GM23248 (cell line): ENCODE measurements at regions not wholly inside any gene's neighbourhood (a gene's known extent, or its start where the extent isn't known, plus 50 kb on each side); places are given as distances from the start of the nearest gene placed in this dataset.
A peak's percentile ranks its signal among the peaks of the same experiment; 100 is the strongest.

Source experiments
- DNase-seq: peaks from one replicate; pipeline ENCODE4 v3.0.0-alpha.2; 2015
- H2AFZ ChIP-seq: fragments of 200-600 bp; sonication (generic); 2 replicates; pipeline ENCODE4 v1.6.1; 2016; ENCODE audit warnings: antibody characterized with exemption
- H3F3A ChIP-seq: fragments of 200-600 bp; sonication (generic); 2 replicates; pipeline ENCODE4 v1.6.1; 2016; ENCODE audit warnings: mild to moderate bottlenecking, antibody characterized with exemption, mixed run types; ENCODE audit not compliant: insufficient read depth
- H3K27ac ChIP-seq: fragments of 200-600 bp; sonication (generic); 2 replicates; pipeline ENCODE4 v1.5.1; 2016; ENCODE audit warnings: mild to moderate bottlenecking
- H3K27me3 ChIP-seq: fragments of 200-600 bp; sonication (generic); replicated peaks from 2 replicates; pipeline ENCODE4 v1.6.1; 2016; ENCODE audit warnings: mild to moderate bottlenecking; ENCODE audit not compliant: insufficient read depth
- H3K36me3 ChIP-seq: fragments of 200-600 bp; sonication (generic); 2 replicates; pipeline ENCODE4 v1.6.1; 2016; ENCODE audit warnings: low read depth, mild to moderate bottlenecking
- H3K4me1 ChIP-seq: fragments of 200-600 bp; sonication (generic); 2 replicates; pipeline ENCODE4 v1.6.1; 2016; ENCODE audit warnings: mild to moderate bottlenecking; ENCODE audit not compliant: insufficient read depth
- H3K4me2 ChIP-seq: fragments of 200-600 bp; sonication (generic); one replicate; pipeline ENCODE4 v1.6.1; 2016; ENCODE audit warnings: mild to moderate bottlenecking; ENCODE audit not compliant: unreplicated experiment
- H3K4me3 ChIP-seq: fragments of 200-600 bp; sonication (generic); 2 replicates; pipeline ENCODE4 v1.5.1; 2016; ENCODE audit warnings: mild to moderate bottlenecking
- H3K79me2 ChIP-seq: fragments of 200-600 bp; sonication (generic); 2 replicates; pipeline ENCODE4 v1.6.1; 2016; ENCODE audit warnings: mild to moderate bottlenecking; ENCODE audit not compliant: insufficient read depth
- H3K9ac ChIP-seq: fragments of 200-600 bp; sonication (generic); 2 replicates; pipeline ENCODE4 v1.6.1; 2016; ENCODE audit warnings: mild to moderate bottlenecking
- H3K9me2 ChIP-seq: fragments of 200-600 bp; sonication (generic); 2 replicates; pipeline ENCODE4 v1.6.1; 2016; ENCODE audit warnings: mixed run types, mild to moderate bottlenecking, moderate library complexity; ENCODE audit not compliant: insufficient read depth
- H3K9me3 ChIP-seq: fragments of 200-600 bp; sonication (generic); one replicate; pipeline ENCODE4 v1.6.1; 2017; ENCODE audit warnings: low read depth
- H4K20me1 ChIP-seq: fragments of 200-600 bp; sonication (generic); 2 replicates; pipeline ENCODE4 v1.6.0; 2016; ENCODE audit not compliant: insufficient read depth
- EZH2 ChIP-seq: fragments of 200-600 bp; sonication (generic); IDR thresholded peaks from 2 replicates; pipeline ENCODE4 v1.6.1; 2018; ENCODE audit warnings: antibody characterized with exemption, mild to moderate bottlenecking; ENCODE audit not compliant: insufficient read depth, poor library complexity, severe bottlenecking
- EZH2phosphoT487 ChIP-seq: fragments of 200-600 bp; sonication (generic); IDR thresholded peaks from 2 replicates; pipeline ENCODE4 v1.6.1; 2018; ENCODE audit warnings: antibody characterized with exemption, moderate library complexity, mild to moderate bottlenecking, low read depth; ENCODE audit not compliant: insufficient read depth
- WGBS, 2 experiments: methylation state at CpG; one replicate each; pipeline ENCODE4 v1.1.6; 2015 to 2017; ENCODE audit warnings: low lambda C conversion rate in 2 of 2, low coverage in 1 of 2; ENCODE audit errors: missing lambda C conversion rate in 2 of 2; 5-methylcytosine and 5-hydroxymethylcytosine counted together
- in situ Hi-C: fragments of 300-500 bp; cut with MboI; formaldehyde crosslinking; loops from 2 replicates; pipeline ENCODE4 v1.15.0; 2020

GRCh38 chr6:144460327-144461095 lies 175.4 kb downstream of the UTRN start:
- 86% methylated on average over 5 of the region's 5 CpGs for WGBS, 2 experiments
- H3K27ac ChIP-seq = no peak overlapping the region
- no peaks in the 10 kb centered on the region for H4K20me1 ChIP-seq
- no peaks in the 10 kb centered on the region for H3K9me3 ChIP-seq
- in situ Hi-C loops = no loop called here
- no peak for DNase-seq
- H2AFZ ChIP-seq = no peak overlapping the region
- H3K79me2 ChIP-seq = no peaks in the 10 kb centered on the region
- no peak overlapping the region for H3K9ac ChIP-seq
- no peaks in the 10 kb centered on the region for H3K27me3 ChIP-seq
- H3K4me2 ChIP-seq = no peak overlapping the region
- H3F3A ChIP-seq = peaks cover 4% of the 10 kb centered on the region; the same call in 1 of the 2 replicates
- no peak for TF ChIP-seq EZH2
- no peak for TF ChIP-seq EZH2phosphoT487
- H3K36me3 ChIP-seq = peaks cover 59% of the 10 kb centered on the region
- no peak overlapping the region for H3K4me3 ChIP-seq
- no peaks in the 10 kb centered on the region for H3K4me1 ChIP-seq
- no peaks in the 10 kb centered on the region for H3K9me2 ChIP-seq

- H3F3A ChIP-seq = peaks cover 4% of the 10 kb centered on the region; the same call in 1 of the 2 replicates
- H4K20me1 ChIP-seq = no peaks in the 10 kb centered on the region
- H3K27ac ChIP-seq = no peak overlapping the region
- no peak overlapping the region for H3K4me3 ChIP-seq
- H2AFZ ChIP-seq = no peak overlapping the region
- no peak overlapping the region for H3K4me2 ChIP-seq
- TF ChIP-seq EZH2phosphoT487 (no peak), EZH2 (no peak)
- H3K9ac ChIP-seq = no peak overlapping the region
- H3K9me2 ChIP-seq = no peaks in the 10 kb centered on the region
- in situ Hi-C loops = no loop called here
- DNase-seq = no peak
- H3K79me2 ChIP-seq = no peaks in the 10 kb centered on the region
- H3K36me3 ChIP-seq = peaks cover 53% of the 10 kb centered on the region
- no peaks in the 10 kb centered on the region for H3K9me3 ChIP-seq
- no peaks in the 10 kb centered on the region for H3K27me3 ChIP-seq
- WGBS, 2 experiments = 98% methylated on average over 3 of the region's 3 CpGs
- H3K4me1 ChIP-seq = 0 out of 2 replicates have a peak, but pooled peaks cover 5% of the 10 kb centered on the region
Measured at GRCh38 chr6:144462058-144462457, 176.9 kb downstream of the UTRN start.

- Histone ChIP-seq H3K79me2 (no peaks in the 10 kb centered on the region), H3K4me1 (0 out of 2 replicates have a peak, but pooled peaks cover 6% of the 10 kb centered on the region), H3K9ac (no peak overlapping the region), H3K36me3 (peaks cover 24% of the 10 kb centered on the region; the same call in 1 of the 2 replicates), H4K20me1 (no peaks in the 10 kb centered on the region), H3K27ac (no peak overlapping the region), H2AFZ (no peak overlapping the region), H3K27me3 (no peaks in the 10 kb centered on the region), H3K4me3 (no peak overlapping the region), H3K9me3 (no peaks in the 10 kb centered on the region), H3K9me2 (no peaks in the 10 kb centered on the region), H3F3A (no peaks in the 10 kb centered on the region), H3K4me2 (no peak overlapping the region)
- DNase-seq = no peak
- TF ChIP-seq EZH2phosphoT487 (no peak), EZH2 (no peak)
- in situ Hi-C loops = no loop called here
- WGBS, 2 experiments = 73 to 74% methylated on average over 2 of the region's 2 CpGs
Measured at GRCh38 chr6:144466716-144467115, 181.6 kb downstream of the UTRN start.

DNA sequence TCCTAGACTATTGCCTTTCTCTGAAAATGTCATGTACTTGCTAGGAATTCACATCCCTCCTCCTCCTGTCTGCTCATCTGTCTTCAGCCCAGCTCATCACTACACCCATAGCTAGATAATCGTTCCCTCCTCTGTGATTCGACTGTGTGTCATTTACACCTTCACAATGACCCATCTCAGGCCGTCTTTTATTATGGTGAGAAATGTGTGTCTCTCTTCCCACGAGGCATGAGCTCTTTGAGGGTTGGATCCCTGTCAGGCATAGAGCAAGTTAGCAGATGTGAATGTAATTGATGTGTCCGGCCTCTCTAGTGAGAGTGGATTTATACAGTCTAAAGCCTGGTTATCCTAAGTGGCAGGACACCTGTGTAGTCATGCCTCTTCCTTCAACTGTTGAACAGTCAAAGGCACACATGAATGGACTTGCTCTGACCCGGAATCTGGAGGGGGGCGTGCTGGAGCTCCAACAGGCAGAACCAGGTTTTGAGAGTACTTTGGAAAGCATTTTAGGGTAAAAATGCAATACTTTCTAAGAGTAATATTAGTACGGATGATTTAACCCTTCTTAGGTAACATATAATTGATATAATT lies 182.1 kb downstream of the UTRN start:
- TF ChIP-seq EZH2phosphoT487 (no peak), EZH2 (no peak)
- in situ Hi-C loops = no loop called here

More for the DNA sequence above, 182.1 kb downstream of the UTRN start:
- 65 to 74% methylated on average over 8 of the region's 8 CpGs for WGBS, 2 experiments
- no peaks in the 10 kb centered on the region for H3F3A ChIP-seq
- no peak overlapping the region for H3K27ac ChIP-seq
- H4K20me1 ChIP-seq = no peaks in the 10 kb centered on the region
- H3K9me2 ChIP-seq = no peaks in the 10 kb centered on the region
- H3K79me2 ChIP-seq = no peaks in the 10 kb centered on the region
- H3K27me3 ChIP-seq = no peaks in the 10 kb centered on the region
- no peaks in the 10 kb centered on the region for H3K9me3 ChIP-seq
- no peak overlapping the region for H3K4me3 ChIP-seq
- no peak overlapping the region for H3K9ac ChIP-seq
- no peak overlapping the region for H2AFZ ChIP-seq
- H3K4me1 ChIP-seq = 0 out of 2 replicates have a peak, but pooled peaks cover 6% of the 10 kb centered on the region
- no peak overlapping the region for H3K4me2 ChIP-seq
- peak; percentile 35 for DNase-seq
- peaks cover 21% of the 10 kb centered on the region; the same call in 1 of the 2 replicates for H3K36me3 ChIP-seq
